Mesenchymal stem cell (in vitro differentiated cells and primary cell): ENCODE measurements at regions not wholly inside any gene's neighbourhood (a gene's known extent, or its start where the extent isn't known, plus 50 kb on each side); places are given as distances from the start of the nearest gene placed in this dataset.

Experiments
- DNase-seq: peaks from one replicate; pipeline ENCODE4 v3.0.0-alpha.2; 2013
- H2AFZ ChIP-seq: one replicate; pipeline ENCODE4 v1.6.1; 2013; ENCODE audit warnings: low read depth, mild to moderate bottlenecking, control low read depth, inconsistent platforms, low read length, moderate library complexity
- H2AK5ac ChIP-seq: 2 replicates; pipeline ENCODE4 v1.6.1; 2013; ENCODE audit warnings: low read length, moderate library complexity, mild to moderate bottlenecking, inconsistent platforms; ENCODE audit not compliant: severe bottlenecking
- H2BK120ac ChIP-seq: one replicate; pipeline ENCODE4 v1.6.1; 2013; ENCODE audit warnings: low read depth, mild to moderate bottlenecking, inconsistent platforms, low read length, moderate library complexity
- H2BK12ac ChIP-seq, 2 experiments: one replicate each; pipeline ENCODE4 v1.6.1; 2013; ENCODE audit warnings: inconsistent platforms in 2 of 2, low read length in 2 of 2, mild to moderate bottlenecking in 2 of 2, moderate library complexity in 2 of 2, control low read depth in 1 of 2
- H2BK15ac ChIP-seq: one replicate; pipeline ENCODE4 v1.6.1; 2013; ENCODE audit warnings: mild to moderate bottlenecking, low read depth, inconsistent platforms; ENCODE audit not compliant: poor library complexity, severe bottlenecking
- H2BK5ac ChIP-seq: 2 replicates; pipeline ENCODE4 v1.6.1; 2013; ENCODE audit warnings: low read depth, mild to moderate bottlenecking, low read length, control low read depth, inconsistent platforms; ENCODE audit not compliant: poor library complexity, severe bottlenecking
- H3K14ac ChIP-seq, 2 experiments: one replicate each; pipeline ENCODE4 v1.6.1; 2013; ENCODE audit warnings: inconsistent platforms in 2 of 2, low read length in 2 of 2, control low read depth in 1 of 2, mild to moderate bottlenecking in 1 of 2, moderate library complexity in 1 of 2
- H3K18ac ChIP-seq, 2 experiments: one replicate each; pipeline ENCODE4 v1.6.1; 2013; ENCODE audit warnings: inconsistent platforms in 2 of 2, low read length in 2 of 2, control low read depth in 1 of 2, low read depth in 1 of 2, mild to moderate bottlenecking in 1 of 2
- H3K23ac ChIP-seq, 2 experiments: one replicate each; pipeline ENCODE4 v1.6.1; 2013; ENCODE audit warnings: inconsistent platforms in 2 of 2, low read length in 2 of 2, mild to moderate bottlenecking in 2 of 2, moderate library complexity in 2 of 2, control low read depth in 1 of 2
- H3K27ac ChIP-seq: 2 replicates; pipeline ENCODE4 v1.5.1; 2013; ENCODE audit warnings: mild to moderate bottlenecking, moderate library complexity, low read length, control low read depth, inconsistent platforms; ENCODE audit not compliant: poor library complexity, severe bottlenecking
- H3K27me3 ChIP-seq, 2 experiments: 2 replicates each; pipeline versions ENCODE4 v1.6.1 to v1.7.0; 2013; ENCODE audit warnings: low read length in 2 of 2, mild to moderate bottlenecking in 2 of 2, moderate library complexity in 2 of 2, control low read depth in 1 of 2, inconsistent platforms in 1 of 2; ENCODE audit not compliant: control insufficient read depth in 1 of 2, insufficient read depth in 1 of 2
- H3K36me3 ChIP-seq, 2 experiments: 2 replicates each; pipeline versions ENCODE4 v1.6.1 to v1.7.0; 2013; ENCODE audit warnings: low read length in 2 of 2, control low read depth in 1 of 2, inconsistent platforms in 1 of 2, low read depth in 1 of 2, mild to moderate bottlenecking in 1 of 2; ENCODE audit not compliant: insufficient read depth in 2 of 2, control insufficient read depth in 1 of 2
- H3K4ac ChIP-seq, 2 experiments: one replicate each; pipeline ENCODE4 v1.6.1; 2013; ENCODE audit warnings: inconsistent platforms in 2 of 2, low read length in 2 of 2, mild to moderate bottlenecking in 2 of 2, moderate library complexity in 2 of 2, control low read depth in 1 of 2, low read depth in 1 of 2
- H3K4me1 ChIP-seq: 2 replicates; pipeline ENCODE4 v1.6.1; 2013; ENCODE audit warnings: low read depth, low read length, control low read depth; ENCODE audit not compliant: control insufficient read depth, insufficient read depth
- H3K4me2 ChIP-seq: 2 replicates; pipeline ENCODE4 v1.6.1; 2013; ENCODE audit warnings: low read length, mild to moderate bottlenecking, inconsistent platforms; ENCODE audit not compliant: poor library complexity, severe bottlenecking
- H3K4me3 ChIP-seq, 2 experiments: 2 replicates each; pipeline versions ENCODE4 v1.5.1 to v1.7.0; 2013; ENCODE audit warnings: low read length in 2 of 2, mild to moderate bottlenecking in 2 of 2, control low read depth in 1 of 2, low read depth in 1 of 2; ENCODE audit not compliant: insufficient read depth in 1 of 2
- H3K79me1 ChIP-seq: replicated peaks from 2 replicates; pipeline ENCODE4 v1.6.1; 2013; ENCODE audit warnings: mild to moderate bottlenecking, control low read depth, low read length, inconsistent platforms; ENCODE audit not compliant: poor library complexity, severe bottlenecking
- H3K9ac ChIP-seq: 2 replicates; pipeline ENCODE4 v1.7.0; 2013; ENCODE audit warnings: mild to moderate bottlenecking, low read length, moderate library complexity
- H3K9me3 ChIP-seq: 2 replicates; pipeline ENCODE4 v1.7.0; 2013; ENCODE audit warnings: mild to moderate bottlenecking, low read length; ENCODE audit not compliant: control insufficient read depth
- H4K8ac ChIP-seq: one replicate; pipeline ENCODE4 v1.6.1; 2013; ENCODE audit warnings: inconsistent platforms, mild to moderate bottlenecking, low read length, moderate library complexity
- H4K91ac ChIP-seq: one replicate; pipeline ENCODE4 v1.6.1; 2013; ENCODE audit warnings: mild to moderate bottlenecking, low read length, inconsistent platforms
- WGBS: methylation state at CpG from one replicate; pipeline ENCODE4 v1.1.7; 2013; ENCODE audit warnings: mixed read lengths; 5-methylcytosine and 5-hydroxymethylcytosine counted together

DNA sequence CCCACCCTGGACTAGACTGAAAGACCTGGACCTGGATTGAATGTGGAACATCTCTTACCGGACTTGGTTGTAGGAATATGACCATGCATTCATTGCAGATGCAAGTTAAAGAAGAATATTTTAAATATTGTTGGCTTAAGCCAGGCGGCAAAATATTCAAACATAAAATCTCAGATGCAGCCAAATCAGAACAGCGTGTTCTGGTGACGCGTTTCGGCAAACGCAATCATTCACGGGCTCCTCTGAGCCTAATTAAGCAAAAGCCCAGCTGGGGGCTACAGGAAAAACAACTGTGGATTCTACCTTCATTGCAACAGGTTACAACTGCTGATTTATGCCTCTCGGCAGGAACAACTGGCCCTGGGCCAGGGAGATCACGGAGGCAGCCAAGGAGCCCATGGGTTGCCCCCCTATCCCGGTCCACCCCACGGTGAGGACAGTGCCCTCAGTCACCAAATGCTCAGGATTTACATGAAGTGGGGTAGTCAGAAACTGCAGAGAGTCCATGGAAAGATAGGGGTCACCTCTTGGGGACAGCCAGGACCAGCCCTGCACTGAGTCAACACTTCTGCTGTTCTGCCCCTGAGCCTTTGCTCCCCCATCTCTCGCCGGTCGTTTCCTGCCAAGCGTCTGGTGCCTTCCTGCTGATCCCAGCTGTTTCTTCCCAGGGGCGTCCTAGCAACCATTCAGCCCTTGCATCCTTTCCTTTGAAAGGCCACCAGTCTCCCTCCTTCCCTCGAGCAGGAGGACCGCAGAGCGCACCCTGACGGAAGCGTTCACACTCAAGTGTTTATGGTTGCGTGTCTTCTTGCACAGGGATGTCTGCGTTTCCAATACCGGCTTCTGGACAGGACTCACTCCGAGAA lies 64.4 kb upstream of the SFMBT2 start:
- no peaks in the 10 kb centered on the region for H3K4me1 ChIP-seq
- no peak overlapping the region for H3K4ac ChIP-seq
- H3K9ac ChIP-seq: no peak overlapping the region
- H2AFZ ChIP-seq: no peak overlapping the region
- H3K23ac ChIP-seq: no peak overlapping the region
- H3K9me3 ChIP-seq: no peaks in the 10 kb centered on the region
- H3K27ac ChIP-seq: no peak overlapping the region
- H3K4me3 ChIP-seq: no peak overlapping the region
- H4K91ac ChIP-seq: no peak overlapping the region
- no peak overlapping the region for H2BK15ac ChIP-seq
- H3K27me3 ChIP-seq: peaks cover 0 to 11% of the 10 kb centered on the region in 2 experiments
- H2AK5ac ChIP-seq: no peak overlapping the region
- no peak overlapping the region for H4K8ac ChIP-seq
- H3K4me2 ChIP-seq: no peak overlapping the region
- H3K79me1 ChIP-seq: no peaks in the 10 kb centered on the region
- no peak overlapping the region for H3K18ac ChIP-seq
- no peak overlapping the region for H3K14ac ChIP-seq
- H2BK120ac ChIP-seq: no peak overlapping the region
- H3K36me3 ChIP-seq: no peaks in the 10 kb centered on the region
- no peak overlapping the region for H2BK5ac ChIP-seq
- no peak for DNase-seq
- H2BK12ac ChIP-seq: no peak overlapping the region
- WGBS: 57% methylated on average over 26 of the region's 26 CpGs

GRCh38 chr10:7474388-7474787 lies 63.6 kb upstream of the SFMBT2 start:
- 85% methylated on average over 6 of the region's 7 CpGs for WGBS
- H2BK120ac ChIP-seq: no peak overlapping the region
- H3K4ac ChIP-seq: no peak overlapping the region
- no peak overlapping the region for H2AFZ ChIP-seq
- no peak overlapping the region for H3K14ac ChIP-seq
- no peak overlapping the region for H4K8ac ChIP-seq
- H3K23ac ChIP-seq: no peak overlapping the region
- H2BK12ac ChIP-seq: no peak overlapping the region
- no peak overlapping the region for H2AK5ac ChIP-seq
- H3K4me2 ChIP-seq: no peak overlapping the region
- no peak overlapping the region for H3K27ac ChIP-seq
- H3K18ac ChIP-seq: no peak overlapping the region
- no peak overlapping the region for H2BK15ac ChIP-seq
- no peak overlapping the region for H2BK5ac ChIP-seq
- peaks cover 0 to 17% of the 10 kb centered on the region in 2 experiments for H3K27me3 ChIP-seq
- no peaks in the 10 kb centered on the region for H3K36me3 ChIP-seq
- H3K4me1 ChIP-seq: no peaks in the 10 kb centered on the region
- no peak overlapping the region for H3K4me3 ChIP-seq
- no peak overlapping the region for H3K9ac ChIP-seq
- no peak overlapping the region for H4K91ac ChIP-seq
- no peak for DNase-seq
- H3K9me3 ChIP-seq: no peaks in the 10 kb centered on the region
- no peaks in the 10 kb centered on the region for H3K79me1 ChIP-seq

- H2BK5ac ChIP-seq: no peak overlapping the region
Observed at GRCh38 chr10:7473474-7473873, 62.6 kb upstream of the SFMBT2 start.

GRCh38 chr10:7471720-7472367 lies 61.0 kb upstream of the SFMBT2 start:
- no peaks in the 10 kb centered on the region for H3K4me1 ChIP-seq
- H3K27ac ChIP-seq: no peak overlapping the region
- DNase-seq: no peak
- no peak overlapping the region for H2BK12ac ChIP-seq
- H3K27me3 ChIP-seq: peaks cover 0 to 20% of the 10 kb centered on the region in 2 experiments
- no peak overlapping the region for H2BK120ac ChIP-seq
- H3K4me3 ChIP-seq: no peak overlapping the region
- no peak overlapping the region for H2AFZ ChIP-seq
- H3K4ac ChIP-seq: no peak overlapping the region
- H2BK15ac ChIP-seq: no peak overlapping the region
- no peak overlapping the region for H3K4me2 ChIP-seq
- no peak overlapping the region for H2BK5ac ChIP-seq
- H4K8ac ChIP-seq: no peak overlapping the region
- no peak overlapping the region for H3K9ac ChIP-seq
- 82% methylated on average over 8 of the region's 9 CpGs for WGBS
- H4K91ac ChIP-seq: no peak overlapping the region
- no peaks in the 10 kb centered on the region for H3K9me3 ChIP-seq
- H3K18ac ChIP-seq: no peak overlapping the region
- no peak overlapping the region for H3K23ac ChIP-seq
- no peak overlapping the region for H3K14ac ChIP-seq
- H2AK5ac ChIP-seq: no peak overlapping the region
- no peaks in the 10 kb centered on the region for H3K79me1 ChIP-seq
- H3K36me3 ChIP-seq: no peaks in the 10 kb centered on the region

More at GRCh38 chr10:7473474-7473873, 62.6 kb upstream of the SFMBT2 start:
- no peaks in the 10 kb centered on the region for H3K79me1 ChIP-seq
- H2AFZ ChIP-seq: no peak overlapping the region
- no peak overlapping the region for H2BK15ac ChIP-seq
- no peak overlapping the region for H3K4me3 ChIP-seq
- no peak overlapping the region for H3K18ac ChIP-seq
- no peak overlapping the region for H2BK120ac ChIP-seq
- H3K9ac ChIP-seq: no peak overlapping the region
- no peak for DNase-seq
- H4K8ac ChIP-seq: no peak overlapping the region
- no peaks in the 10 kb centered on the region for H3K4me1 ChIP-seq
- H3K27me3 ChIP-seq: peaks cover 0 to 20% of the 10 kb centered on the region in 2 experiments
- no peak overlapping the region for H2AK5ac ChIP-seq
- H3K36me3 ChIP-seq: no peaks in the 10 kb centered on the region
- no peak overlapping the region for H3K27ac ChIP-seq
- no peak overlapping the region for H3K4me2 ChIP-seq
- H2BK12ac ChIP-seq: no peak overlapping the region
- no peak overlapping the region for H3K14ac ChIP-seq
- H3K23ac ChIP-seq: no peak overlapping the region
- H4K91ac ChIP-seq: no peak overlapping the region
- H3K4ac ChIP-seq: no peak overlapping the region
- no peaks in the 10 kb centered on the region for H3K9me3 ChIP-seq
